ENCODE measurements at regions not wholly inside any gene's neighbourhood (a gene's known extent, or its start where the extent isn't known, plus 50 kb on each side); places are given as distances from the start of the nearest gene placed in this dataset.

GRCh38 chr18:26794230-26795101, 71.0 kb downstream of the AQP4 start:
- in situ Hi-C loops (cut with HindIII; ENCODE audit: low pct_unique_long_range_greater_than_20kb, low sequenced_read_pairs) = no loop called here
- no peak for DNase-seq (ENCODE audit: low read depth)

GRCh38 chr18:26792661-26793060, 72.8 kb downstream of the AQP4 start:
- peak; percentile 11 for DNase-seq (ENCODE audit: low read depth)
- in situ Hi-C loops (cut with HindIII; ENCODE audit: low pct_unique_long_range_greater_than_20kb, low sequenced_read_pairs) = no loop called here

- in situ Hi-C loops (cut with HindIII; ENCODE audit: low pct_unique_long_range_greater_than_20kb, low sequenced_read_pairs) = no loop called here
- no peak for DNase-seq (ENCODE audit: low read depth)
Observed at GRCh38 chr18:26791676-26792075, 73.8 kb downstream of the AQP4 start.

GRCh38 chr18:26784599-26784998, 80.9 kb downstream of the AQP4 start:
- in situ Hi-C loops (cut with HindIII; ENCODE audit: low pct_unique_long_range_greater_than_20kb, low sequenced_read_pairs) = no loop called here

GRCh38 chr18:26783170-26783569, 82.3 kb downstream of the AQP4 start:
- in situ Hi-C loops (cut with HindIII; ENCODE audit: low pct_unique_long_range_greater_than_20kb, low sequenced_read_pairs) = no loop called here
- DNase-seq (ENCODE audit: low read depth) = no peak

More at GRCh38 chr18:26784599-26784998, 80.9 kb downstream of the AQP4 start:
- DNase-seq (ENCODE audit: low read depth) = no peak

GRCh38 chr18:26780520-26781325, 84.8 kb downstream of the AQP4 start:
- in situ Hi-C loops (cut with HindIII; ENCODE audit: low pct_unique_long_range_greater_than_20kb, low sequenced_read_pairs) = no loop called here
- no peak for DNase-seq (ENCODE audit: low read depth)

GRCh38 chr18:26778054-26778393, 87.5 kb downstream of the AQP4 start:
- in situ Hi-C loops (cut with HindIII; ENCODE audit: low pct_unique_long_range_greater_than_20kb, low sequenced_read_pairs) = no loop called here
- DNase-seq (ENCODE audit: low read depth) = no peak

- no peak for DNase-seq (ENCODE audit: low read depth)
- in situ Hi-C loops (cut with HindIII; ENCODE audit: low pct_unique_long_range_greater_than_20kb, low sequenced_read_pairs) = no loop called here
Observed at GRCh38 chr18:26777351-26778053, 88.0 kb downstream of the AQP4 start.

GRCh38 chr18:26772691-26773090, 92.8 kb downstream of the AQP4 start:
- in situ Hi-C loops (cut with HindIII; ENCODE audit: low pct_unique_long_range_greater_than_20kb, low sequenced_read_pairs) = no loop called here
- DNase-seq (ENCODE audit: low read depth) = no peak

GRCh38 chr18:26771524-26771923, 94.0 kb downstream of the AQP4 start:
- no peak for DNase-seq (ENCODE audit: low read depth)
- in situ Hi-C loops (cut with HindIII; ENCODE audit: low pct_unique_long_range_greater_than_20kb, low sequenced_read_pairs) = no loop called here

- in situ Hi-C loops (cut with HindIII; ENCODE audit: low pct_unique_long_range_greater_than_20kb, low sequenced_read_pairs) = no loop called here
- no peak for DNase-seq (ENCODE audit: low read depth)
Observed at GRCh38 chr18:26768385-26768784, 97.1 kb downstream of the AQP4 start.

- in situ Hi-C loops (cut with HindIII; ENCODE audit: low pct_unique_long_range_greater_than_20kb, low sequenced_read_pairs) = no loop called here
- DNase-seq (ENCODE audit: low read depth) = no peak
Observed at GRCh38 chr18:26765498-26765897, 100.0 kb downstream of the AQP4 start.

GRCh38 chr18:26764586-26764985, 100.9 kb downstream of the AQP4 start:
- in situ Hi-C loops (cut with HindIII; ENCODE audit: low pct_unique_long_range_greater_than_20kb, low sequenced_read_pairs) = no loop called here
- no peak for DNase-seq (ENCODE audit: low read depth)

GRCh38 chr18:26764177-26764576, 101.3 kb downstream of the AQP4 start:
- DNase-seq (ENCODE audit: low read depth) = no peak
- in situ Hi-C loops (cut with HindIII; ENCODE audit: low pct_unique_long_range_greater_than_20kb, low sequenced_read_pairs) = no loop called here

GRCh38 chr18:26763446-26764110, 101.9 kb downstream of the AQP4 start:
- DNase-seq (ENCODE audit: low read depth) = no peak
- in situ Hi-C loops (cut with HindIII; ENCODE audit: low pct_unique_long_range_greater_than_20kb, low sequenced_read_pairs) = no loop called here

- in situ Hi-C loops (cut with HindIII; ENCODE audit: low pct_unique_long_range_greater_than_20kb, low sequenced_read_pairs) = no loop called here
- DNase-seq (ENCODE audit: low read depth) = peak; percentile 56
Observed at GRCh38 chr18:26757263-26758019, 108.1 kb downstream of the AQP4 start.

- DNase-seq (ENCODE audit: low read depth) = no peak
- in situ Hi-C loops (cut with HindIII; ENCODE audit: low pct_unique_long_range_greater_than_20kb, low sequenced_read_pairs) = no loop called here
Observed at GRCh38 chr18:26756556-26756955, 109.0 kb downstream of the AQP4 start.
